ENCODE measurements at regions not wholly inside any gene's neighbourhood (a gene's known extent, or its start where the extent isn't known, plus 50 kb on each side); places are given as distances from the start of the nearest gene placed in this dataset.
"Not testable (repeated sequence)": the region's sequence is repeated elsewhere in the genome, so short reads cannot be mapped to it uniquely, and the experiment has no call there.

DNA sequence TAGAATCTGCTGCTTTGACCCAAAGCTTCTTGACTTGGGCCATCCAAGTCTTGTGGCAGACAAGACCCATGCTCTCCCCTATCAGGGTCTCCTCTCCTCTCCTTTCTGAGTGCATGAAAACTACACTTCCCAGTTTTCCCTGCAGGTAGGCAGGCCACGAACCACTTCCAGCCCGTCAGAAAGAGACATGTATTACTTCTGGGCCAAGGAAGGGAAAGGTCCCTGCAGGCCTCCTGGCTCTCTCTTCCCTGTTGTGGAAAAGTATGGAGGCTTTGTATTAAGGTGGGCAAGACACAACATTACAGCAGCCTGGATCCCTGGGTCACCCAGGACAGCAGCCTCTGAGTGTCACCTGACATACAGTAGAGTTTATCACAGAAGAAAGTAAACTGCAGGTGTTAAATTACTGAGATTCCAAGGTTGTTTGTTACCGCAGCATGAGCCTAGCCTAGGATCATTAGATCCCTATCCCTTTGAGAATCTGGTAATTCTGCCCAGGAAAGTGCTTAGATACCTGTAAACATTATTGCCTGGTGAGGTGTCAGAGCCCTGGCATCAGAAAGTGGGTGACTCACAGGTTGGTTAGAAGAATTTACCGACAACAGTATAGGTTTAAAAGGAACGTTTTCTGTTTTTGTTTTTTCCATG lies 717.3 kb downstream of the MATN1 start:
- TF ChIP-seq, protein P1, sequence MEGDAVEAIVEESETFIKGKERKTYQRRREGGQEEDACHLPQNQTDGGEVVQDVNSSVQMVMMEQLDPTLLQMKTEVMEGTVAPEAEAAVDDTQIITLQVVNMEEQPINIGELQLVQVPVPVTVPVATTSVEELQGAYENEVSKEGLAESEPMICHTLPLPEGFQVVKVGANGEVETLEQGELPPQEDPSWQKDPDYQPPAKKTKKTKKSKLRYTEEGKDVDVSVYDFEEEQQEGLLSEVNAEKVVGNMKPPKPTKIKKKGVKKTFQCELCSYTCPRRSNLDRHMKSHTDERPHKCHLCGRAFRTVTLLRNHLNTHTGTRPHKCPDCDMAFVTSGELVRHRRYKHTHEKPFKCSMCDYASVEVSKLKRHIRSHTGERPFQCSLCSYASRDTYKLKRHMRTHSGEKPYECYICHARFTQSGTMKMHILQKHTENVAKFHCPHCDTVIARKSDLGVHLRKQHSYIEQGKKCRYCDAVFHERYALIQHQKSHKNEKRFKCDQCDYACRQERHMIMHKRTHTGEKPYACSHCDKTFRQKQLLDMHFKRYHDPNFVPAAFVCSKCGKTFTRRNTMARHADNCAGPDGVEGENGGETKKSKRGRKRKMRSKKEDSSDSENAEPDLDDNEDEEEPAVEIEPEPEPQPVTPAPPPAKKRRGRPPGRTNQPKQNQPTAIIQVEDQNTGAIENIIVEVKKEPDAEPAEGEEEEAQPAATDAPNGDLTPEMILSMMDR (conservative IDR thresholded peaks at IDR 0.05; ENCODE audit: low read depth, low read length) = no peak
- H3K4me3 ChIP-seq (ENCODE audit: low read depth, low read length) = no peak overlapping the region
- no peak for DNase-seq (ENCODE audit: low read depth)

DNA sequence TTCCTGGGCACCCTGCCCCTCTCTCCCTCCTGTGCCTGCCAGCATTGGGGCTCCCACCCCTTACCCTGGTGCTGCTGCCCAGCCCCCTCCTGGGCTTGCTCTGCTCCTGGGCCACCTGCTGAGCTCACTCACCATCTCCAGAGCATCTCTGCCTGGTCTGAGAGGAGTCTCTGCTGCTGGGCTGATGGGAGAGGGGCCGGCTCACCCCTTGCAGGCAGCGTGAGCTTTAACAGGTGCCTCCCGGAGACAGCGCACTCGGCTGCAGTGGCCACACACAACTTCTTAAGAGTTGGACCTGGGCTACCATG lies 721.7 kb downstream of the MATN1 start:
- H3K4me3 ChIP-seq (ENCODE audit: low read depth, low read length) = no peak overlapping the region
- DNase-seq (ENCODE audit: low read depth) = no peak
- TF ChIP-seq, protein P1 (conservative IDR thresholded peaks at IDR 0.05; ENCODE audit: low read depth, low read length) = no peak

DNA sequence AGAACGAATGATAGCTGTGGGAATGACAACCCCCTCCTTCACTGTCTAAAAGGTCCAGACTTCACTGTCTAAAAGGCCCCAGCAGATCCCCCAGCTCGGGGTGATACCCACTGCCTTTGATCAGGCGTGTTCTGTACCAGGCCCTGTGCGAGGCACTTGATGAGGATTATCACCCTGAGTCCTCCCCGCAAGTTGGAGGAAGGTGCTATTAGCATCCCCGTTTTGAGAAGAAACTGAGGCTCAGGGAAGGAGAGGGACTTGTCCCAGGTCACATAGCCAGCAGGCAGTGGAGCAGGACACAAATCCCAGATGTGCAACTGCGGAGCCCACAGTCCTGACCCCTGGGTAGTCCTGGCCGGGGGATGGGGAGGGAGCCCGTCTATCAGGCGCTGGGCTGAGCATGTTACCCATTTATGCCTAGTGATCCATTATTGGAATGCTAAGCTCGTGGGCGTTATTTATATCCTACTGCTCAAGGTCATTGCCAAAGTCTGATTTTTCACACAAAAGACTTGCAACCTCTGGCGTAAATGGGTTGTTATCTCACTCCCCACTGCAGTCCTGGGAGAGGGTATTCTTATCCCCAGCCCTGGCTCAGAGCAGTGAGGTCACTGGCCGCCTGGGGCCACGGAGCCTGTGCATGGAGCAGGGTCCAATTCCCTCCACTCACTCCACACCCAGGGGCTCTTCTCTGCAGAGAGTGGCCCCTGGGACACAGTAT lies 722.2 kb downstream of the MATN1 start:
- TF ChIP-seq, protein P1 (conservative IDR thresholded peaks at IDR 0.05; ENCODE audit: low read depth, low read length) = no peak
- DNase-seq (ENCODE audit: low read depth) = no peak
- no peak overlapping the region for H3K4me3 ChIP-seq (ENCODE audit: low read depth, low read length)

DNA sequence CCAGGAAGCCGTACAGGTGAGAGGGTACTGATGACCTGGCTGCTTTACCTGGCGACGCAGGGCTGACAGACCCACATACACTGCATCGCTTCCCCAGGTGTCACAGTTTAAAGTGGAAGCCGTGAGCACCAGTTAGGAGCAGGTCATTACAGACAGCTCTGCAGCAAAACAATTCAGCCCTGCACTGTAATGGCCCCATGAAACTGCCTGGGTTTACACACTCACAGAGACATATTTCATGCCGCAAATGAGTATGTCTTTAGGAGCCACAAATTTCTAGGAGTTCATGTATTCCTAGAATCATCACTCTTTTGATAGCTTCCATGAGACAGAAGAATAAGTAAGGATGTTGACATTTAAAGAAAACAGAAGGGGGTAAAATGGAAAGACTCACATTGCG lies 723.1 kb downstream of the MATN1 start:
- TF ChIP-seq, protein P1 (conservative IDR thresholded peaks at IDR 0.05; ENCODE audit: low read depth, low read length) = no peak
- no peak overlapping the region for H3K4me3 ChIP-seq (ENCODE audit: low read depth, low read length)
- no peak for DNase-seq (ENCODE audit: low read depth)

DNA sequence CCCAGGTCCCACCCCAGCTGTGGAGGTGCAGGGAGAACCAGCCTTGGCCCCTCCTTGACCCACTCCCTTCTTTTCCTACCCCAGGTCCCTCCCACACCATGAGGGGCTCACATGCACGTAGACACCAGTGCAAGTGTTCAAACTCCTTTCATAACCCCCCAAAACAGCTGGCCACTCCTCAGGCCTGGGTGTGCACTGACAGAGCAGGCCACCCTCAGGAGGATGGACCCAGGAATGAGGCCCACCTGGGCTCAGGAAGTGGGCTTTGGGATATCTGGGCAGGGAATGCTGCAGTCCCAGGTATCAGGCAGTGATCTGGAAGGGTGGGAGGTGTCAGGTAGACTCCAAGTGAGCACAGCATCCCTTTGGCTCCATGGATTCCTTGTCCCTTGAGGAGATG lies 723.8 kb downstream of the MATN1 start:
- no peak for DNase-seq (ENCODE audit: low read depth)
- TF ChIP-seq, protein P1 (conservative IDR thresholded peaks at IDR 0.05; ENCODE audit: low read depth, low read length) = no peak
- H3K4me3 ChIP-seq (ENCODE audit: low read depth, low read length) = no peak overlapping the region

DNA sequence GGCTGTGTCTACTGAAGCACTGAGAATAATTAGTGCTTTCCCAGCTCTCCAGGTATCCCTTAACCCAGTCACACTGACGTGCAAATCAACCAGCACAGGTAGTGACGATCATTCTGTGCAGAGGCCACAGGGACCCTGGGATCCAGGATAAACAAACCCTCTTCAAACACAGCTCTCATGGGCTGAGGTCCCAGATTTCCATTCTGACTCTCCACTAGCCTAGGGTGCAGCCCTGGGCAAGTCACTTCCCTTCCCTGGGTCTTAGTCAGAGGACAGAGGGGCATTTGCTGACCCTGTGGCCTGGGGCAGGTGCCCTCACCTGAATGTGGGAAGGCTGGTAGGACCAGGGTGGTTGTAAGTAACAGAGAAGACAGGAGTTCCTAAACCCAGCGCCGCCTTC lies 724.7 kb downstream of the MATN1 start:
- TF ChIP-seq, protein P1 (conservative IDR thresholded peaks at IDR 0.05; ENCODE audit: low read depth, low read length) = no peak
- no peak for DNase-seq (ENCODE audit: low read depth)
- H3K4me3 ChIP-seq (ENCODE audit: low read depth, low read length) = no peak overlapping the region

DNA sequence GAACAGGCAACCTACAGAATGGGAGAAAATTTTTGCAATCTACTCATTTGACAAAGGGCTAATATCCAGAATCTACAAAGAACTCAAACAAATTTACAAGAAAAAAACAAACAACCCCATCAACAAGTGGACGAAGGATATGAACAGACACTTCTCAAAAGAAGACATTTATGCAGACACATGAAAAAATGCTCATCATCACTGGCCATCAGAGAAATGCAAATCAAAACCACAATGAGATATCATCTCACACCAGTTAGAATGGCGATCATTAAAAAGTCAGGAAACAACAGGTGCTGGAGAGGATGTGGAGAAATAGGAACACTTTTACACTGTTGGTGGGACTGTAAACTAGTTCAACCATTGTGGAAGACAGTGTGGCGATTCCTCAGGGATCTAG lies 725.6 kb downstream of the MATN1 start:
- not testable (repeated sequence) for H3K4me3 ChIP-seq (ENCODE audit: low read depth, low read length); DNase-seq (ENCODE audit: low read depth)

All from choroid plexus epithelial cell (primary cell).